Stomach smooth muscle (tissue), 2 donors: ENCODE measurements at regions not wholly inside any gene's neighbourhood (a gene's known extent, or its start where the extent isn't known, plus 50 kb on each side); places are given as distances from the start of the nearest gene placed in this dataset.
"Not testable (repeated sequence)": the region's sequence is repeated elsewhere in the genome, so short reads cannot be mapped to it uniquely, and the experiment has no call there.

Source experiments
- H3K27ac ChIP-seq: one replicate; pipeline ENCODE4 v1.7.0; 2013; ENCODE audit warnings: mild to moderate bottlenecking, low read length, inconsistent platforms
- H3K27me3 ChIP-seq, 2 donors: one replicate each; pipeline ENCODE4 v1.7.0; 2013; ENCODE audit warnings: low read length in 2 of 2; ENCODE audit not compliant: insufficient read depth in 2 of 2, control insufficient read depth in 1 of 2
- H3K36me3 ChIP-seq, 2 donors: one replicate each; pipeline ENCODE4 v1.7.0; 2013; ENCODE audit warnings: low read length in 2 of 2; ENCODE audit not compliant: control insufficient read depth in 2 of 2, insufficient read depth in 2 of 2
- H3K4me1 ChIP-seq: one replicate; pipeline ENCODE4 v1.7.0; 2013; ENCODE audit warnings: low read length; ENCODE audit not compliant: control insufficient read depth, insufficient read depth
- H3K4me3 ChIP-seq, 2 donors: one replicate each; pipeline ENCODE4 v1.7.0; 2013; ENCODE audit warnings: low read length in 2 of 2
- H3K9ac ChIP-seq, 2 donors: one replicate each; pipeline ENCODE4 v1.7.0; 2013; ENCODE audit warnings: low read length in 2 of 2, mild to moderate bottlenecking in 1 of 2
- H3K9me3 ChIP-seq, 2 donors: one replicate each; pipeline ENCODE4 v1.7.0; 2013; ENCODE audit warnings: low read length in 2 of 2; ENCODE audit not compliant: control insufficient read depth in 2 of 2
- donor health status: healthy.
- donor health status: Pancreatic carcinoma.

DNA sequence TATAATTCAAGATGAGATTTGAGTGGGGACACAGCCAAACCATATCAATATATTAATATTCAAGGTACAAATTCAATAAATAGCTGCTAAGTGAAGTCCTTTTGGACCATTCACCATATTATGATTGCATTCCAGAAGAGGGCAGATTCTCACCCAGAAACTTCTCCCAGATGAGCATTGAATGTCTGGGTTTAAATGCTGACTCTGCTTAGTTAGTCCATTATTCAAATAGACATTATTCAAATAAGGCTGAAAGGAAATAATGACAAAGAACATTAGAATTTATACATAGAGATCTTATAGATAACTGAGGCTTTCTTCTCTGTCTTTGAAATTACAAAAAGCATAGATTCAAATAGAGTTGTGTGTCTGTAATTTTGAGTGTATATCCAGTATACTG, 579.4 kb upstream of the SLC8A1 start:
- Histone ChIP-seq H3K27ac (no peak overlapping the region), H3K9me3 (no peaks in the 10 kb centered on the region), H3K9ac (no peak overlapping the region), H3K4me1 (no peaks in the 10 kb centered on the region), H3K4me3 (no peak overlapping the region), H3K27me3 (no peaks in the 10 kb centered on the region), H3K36me3 (no peaks in the 10 kb centered on the region)

DNA sequence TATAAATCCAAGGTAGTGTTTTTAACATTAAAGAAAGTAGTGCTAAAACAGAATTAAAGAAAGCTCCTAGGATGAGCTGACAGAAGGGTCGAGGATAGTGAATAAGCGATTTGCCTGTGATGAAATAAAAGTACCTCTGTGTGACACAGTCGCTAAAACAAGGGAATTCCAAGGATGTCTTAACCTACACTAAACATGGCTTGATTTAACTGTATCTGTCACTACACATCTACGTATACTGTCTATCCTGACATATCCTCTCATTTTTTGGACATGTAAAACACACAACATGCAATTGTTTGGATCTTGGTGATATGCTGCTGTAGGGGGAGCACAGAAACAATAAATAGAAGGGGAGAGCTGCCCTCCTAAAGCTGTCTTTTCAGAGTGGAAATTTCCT, 580.8 kb upstream of the SLC8A1 start:
- Histone ChIP-seq H3K27me3 (no peaks in the 10 kb centered on the region), H3K4me3 (no peak overlapping the region), H3K36me3 (no peaks in the 10 kb centered on the region)

DNA sequence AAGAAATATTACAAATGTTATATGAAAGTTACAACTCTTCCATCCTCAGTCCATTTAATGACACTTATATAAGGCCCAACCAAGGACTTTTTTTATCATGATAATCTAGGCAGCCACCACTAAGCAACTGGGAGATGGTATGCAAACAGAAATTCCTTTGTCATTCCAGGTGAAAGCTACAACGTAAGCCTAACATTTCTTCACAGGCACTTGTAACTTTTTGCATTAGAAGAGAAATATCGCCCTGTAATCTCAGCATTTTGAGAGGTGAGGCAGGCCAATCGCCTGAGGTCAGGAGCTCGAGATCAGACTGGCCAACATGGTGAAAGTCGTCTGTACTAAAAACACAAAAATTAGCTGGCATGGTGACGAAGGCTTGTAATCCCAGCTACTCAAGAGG, 581.2 kb upstream of the SLC8A1 start:
- no peak overlapping the region for H3K9ac ChIP-seq
- H3K4me3 ChIP-seq, result no peak overlapping the region
- H3K9me3 ChIP-seq, result no peaks in the 10 kb centered on the region
- no peak overlapping the region for H3K27ac ChIP-seq
- no peaks in the 10 kb centered on the region for H3K36me3 ChIP-seq
- no peaks in the 10 kb centered on the region for H3K4me1 ChIP-seq
- no peaks in the 10 kb centered on the region for H3K27me3 ChIP-seq

More for the DNA sequence above, 580.8 kb upstream of the SLC8A1 start:
- Histone ChIP-seq H3K4me1 (no peaks in the 10 kb centered on the region), H3K9me3 (no peaks in the 10 kb centered on the region), H3K27ac (no peak overlapping the region), H3K9ac (no peak overlapping the region)

DNA sequence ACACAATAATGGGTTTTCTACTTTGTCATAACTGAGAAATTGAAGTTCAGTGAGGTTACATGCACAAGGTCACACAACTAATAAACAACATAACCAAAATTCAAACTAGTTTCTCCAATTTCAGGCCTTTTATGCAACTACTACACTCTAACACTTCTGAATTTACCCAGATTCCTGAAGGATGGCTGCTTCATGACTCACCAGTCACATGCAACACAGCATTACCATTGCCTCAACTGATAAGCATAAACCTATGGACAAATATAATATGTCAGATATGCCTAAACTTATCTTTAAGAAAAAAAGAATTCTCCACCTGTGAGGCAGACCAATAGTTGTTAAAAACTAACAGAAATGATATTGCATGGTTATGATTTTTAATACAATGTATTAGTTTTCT, 586.5 kb upstream of the SLC8A1 start:
- no peaks in the 10 kb centered on the region for H3K36me3 ChIP-seq
- H3K27me3 ChIP-seq, result no peaks in the 10 kb centered on the region
- no peaks in the 10 kb centered on the region for H3K9me3 ChIP-seq
- no peak overlapping the region for H3K9ac ChIP-seq
- no peaks in the 10 kb centered on the region for H3K4me1 ChIP-seq
- H3K4me3 ChIP-seq, result no peak overlapping the region
- no peak overlapping the region for H3K27ac ChIP-seq

DNA sequence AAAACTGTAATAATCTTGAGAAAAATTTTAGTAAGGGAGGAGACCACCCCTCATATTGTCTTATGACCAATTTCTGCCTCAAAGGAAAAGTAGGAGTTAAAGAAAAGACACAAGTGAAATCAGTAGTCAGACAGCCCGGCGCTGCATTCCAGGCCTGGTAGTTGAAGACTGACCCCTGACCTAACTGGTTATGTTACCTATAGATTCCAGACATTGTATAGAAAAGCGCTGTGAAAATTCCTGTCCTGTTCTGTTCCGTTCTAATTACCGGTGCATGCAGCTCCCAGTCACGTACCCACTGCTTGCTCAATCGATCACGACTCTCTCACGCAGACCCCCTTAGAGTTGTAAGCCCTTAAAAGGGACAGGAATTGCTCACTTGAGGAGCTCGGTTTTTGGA, 587.9 kb upstream of the SLC8A1 start:
- not testable (repeated sequence) for H3K9ac ChIP-seq, H3K4me3 ChIP-seq, H3K27ac ChIP-seq, H3K36me3 ChIP-seq, H3K9me3 ChIP-seq, H3K4me1 ChIP-seq, H3K27me3 ChIP-seq

DNA sequence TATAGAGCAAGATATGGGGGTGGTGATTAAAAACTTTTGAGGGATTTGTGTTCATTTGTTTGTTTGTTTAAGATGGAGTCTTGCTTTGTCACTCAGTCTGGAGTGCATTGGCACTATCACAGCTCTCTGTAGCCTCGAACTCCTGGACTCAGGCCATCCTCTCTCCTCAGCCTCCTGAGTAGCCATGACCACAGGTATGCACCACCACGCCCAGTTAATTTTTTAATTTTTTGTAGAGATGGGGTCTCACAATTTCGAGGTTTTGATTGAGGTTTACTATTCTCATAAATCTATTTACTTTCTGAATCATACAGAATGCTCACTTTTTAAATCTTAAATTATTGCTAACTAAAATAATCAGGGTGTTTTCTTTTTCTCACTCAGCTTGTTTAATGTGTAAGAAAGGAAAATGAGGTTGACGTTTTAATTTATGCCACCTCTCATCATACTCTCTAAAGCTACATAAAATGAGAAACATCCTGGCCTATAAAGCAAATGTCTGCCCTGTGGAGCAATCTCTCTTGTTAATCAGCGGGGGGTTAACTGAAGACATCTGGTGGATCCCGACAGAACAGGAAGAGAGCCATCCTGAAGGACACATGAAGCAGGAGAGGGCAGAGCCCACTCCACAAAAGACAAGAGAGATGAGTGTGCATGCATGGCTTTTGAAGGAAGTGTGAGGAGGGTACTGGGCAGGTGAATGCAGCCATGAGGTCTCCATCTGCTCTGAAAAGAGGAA, 589.1 kb upstream of the SLC8A1 start:
- Histone ChIP-seq H3K4me3 (no peak overlapping the region), H3K27ac (no peak overlapping the region), H3K9ac (no peak overlapping the region), H3K9me3 (no peaks in the 10 kb centered on the region), H3K4me1 (no peaks in the 10 kb centered on the region), H3K36me3 (no peaks in the 10 kb centered on the region), H3K27me3 (no peaks in the 10 kb centered on the region)

DNA sequence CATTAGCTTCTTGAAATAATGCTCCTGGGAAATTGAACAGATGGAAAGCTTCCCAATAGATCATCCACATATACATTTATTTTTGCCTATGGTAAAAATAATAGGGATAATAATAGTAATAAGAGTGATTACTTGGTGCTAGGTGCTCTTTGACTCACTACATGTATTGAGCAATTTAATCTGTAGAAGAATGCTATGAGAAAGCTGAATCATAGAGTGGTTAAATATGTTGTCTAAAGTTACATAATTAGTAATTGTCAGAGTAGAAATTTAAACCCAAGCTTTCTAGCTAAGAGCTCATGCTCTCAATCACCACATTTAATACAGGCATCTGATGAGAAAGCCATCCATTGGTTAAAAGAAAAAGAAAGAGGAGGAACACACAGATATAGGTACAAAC, 590.5 kb upstream of the SLC8A1 start:
- Histone ChIP-seq H3K9ac (no peak overlapping the region), H3K27me3 (no peaks in the 10 kb centered on the region), H3K4me3 (no peak overlapping the region), H3K27ac (no peak overlapping the region), H3K9me3 (no peaks in the 10 kb centered on the region), H3K4me1 (no peaks in the 10 kb centered on the region), H3K36me3 (no peaks in the 10 kb centered on the region)

DNA sequence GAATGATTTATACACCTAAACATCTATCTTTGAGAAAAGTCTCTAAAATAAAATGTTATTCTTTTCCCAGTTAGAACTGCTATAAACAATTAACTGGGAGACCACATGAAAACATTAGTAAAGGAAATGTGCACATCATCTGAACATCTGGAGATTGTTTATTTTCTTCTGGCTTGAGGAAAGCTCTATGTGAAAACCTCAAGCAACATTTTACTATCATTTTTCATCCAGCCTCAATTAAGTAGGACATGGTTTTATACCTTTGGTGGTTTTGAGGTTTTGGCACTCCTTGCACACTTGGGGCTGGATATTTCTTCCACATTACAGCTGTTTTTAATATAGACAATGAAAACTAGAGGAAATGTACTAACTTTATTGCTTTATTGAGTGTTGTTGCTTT, 609.5 kb upstream of the SLC8A1 start:
- H3K27me3 ChIP-seq, result no peaks in the 10 kb centered on the region
- no peak overlapping the region for H3K4me3 ChIP-seq
- no peak overlapping the region for H3K27ac ChIP-seq
- no peaks in the 10 kb centered on the region for H3K4me1 ChIP-seq
- H3K36me3 ChIP-seq, result no peaks in the 10 kb centered on the region
- no peaks in the 10 kb centered on the region for H3K9me3 ChIP-seq
- H3K9ac ChIP-seq, result no peak overlapping the region

DNA sequence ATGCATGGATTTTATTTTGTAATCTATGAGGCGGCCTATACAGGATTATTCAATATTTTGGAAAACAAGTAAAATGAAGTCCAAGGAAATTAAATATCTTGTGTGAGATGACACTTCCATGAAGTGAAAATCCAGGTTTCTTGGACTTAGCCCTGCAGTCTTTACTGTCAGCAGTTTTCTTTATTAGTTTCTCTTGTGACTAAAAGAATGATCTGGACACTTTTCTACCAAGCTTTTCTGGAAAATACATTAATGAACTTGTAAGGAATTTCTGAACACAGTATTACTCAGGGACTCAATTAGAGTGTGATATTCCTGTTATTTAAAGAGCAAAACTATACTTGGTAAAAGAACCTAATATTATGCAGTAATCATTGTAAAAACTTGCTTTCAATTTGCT, 610.4 kb upstream of the SLC8A1 start:
- H3K4me3 ChIP-seq, result no peak overlapping the region
- H3K27ac ChIP-seq, result no peak overlapping the region
- H3K36me3 ChIP-seq, result no peaks in the 10 kb centered on the region
- H3K27me3 ChIP-seq, result no peaks in the 10 kb centered on the region
- no peak overlapping the region for H3K9ac ChIP-seq
- H3K9me3 ChIP-seq, result no peaks in the 10 kb centered on the region
- H3K4me1 ChIP-seq, result no peaks in the 10 kb centered on the region

DNA sequence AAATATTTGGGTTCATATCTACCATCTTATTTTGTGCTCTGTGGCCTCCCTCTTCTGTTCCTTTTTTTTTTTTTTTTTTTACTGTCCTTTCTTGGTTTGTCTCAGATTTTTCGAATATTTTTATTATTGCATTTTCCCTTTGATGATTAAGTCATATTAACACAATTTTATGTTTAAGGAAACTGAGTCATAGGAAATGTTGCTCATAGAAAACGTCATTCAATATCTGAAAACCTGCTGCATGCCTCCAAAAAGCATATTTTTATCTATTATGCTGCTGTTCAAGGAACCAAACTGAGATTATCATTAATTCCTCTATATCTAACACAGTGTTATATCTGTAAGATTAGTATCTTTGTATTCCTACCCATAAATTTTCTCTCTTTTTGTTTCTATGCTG, 614.3 kb upstream of the SLC8A1 start:
- Histone ChIP-seq H3K4me1 (no peaks in the 10 kb centered on the region), H3K27ac (no peak overlapping the region), H3K4me3 (no peak overlapping the region), H3K9me3 (no peaks in the 10 kb centered on the region), H3K9ac (no peak overlapping the region), H3K36me3 (no peaks in the 10 kb centered on the region), H3K27me3 (no peaks in the 10 kb centered on the region)

DNA sequence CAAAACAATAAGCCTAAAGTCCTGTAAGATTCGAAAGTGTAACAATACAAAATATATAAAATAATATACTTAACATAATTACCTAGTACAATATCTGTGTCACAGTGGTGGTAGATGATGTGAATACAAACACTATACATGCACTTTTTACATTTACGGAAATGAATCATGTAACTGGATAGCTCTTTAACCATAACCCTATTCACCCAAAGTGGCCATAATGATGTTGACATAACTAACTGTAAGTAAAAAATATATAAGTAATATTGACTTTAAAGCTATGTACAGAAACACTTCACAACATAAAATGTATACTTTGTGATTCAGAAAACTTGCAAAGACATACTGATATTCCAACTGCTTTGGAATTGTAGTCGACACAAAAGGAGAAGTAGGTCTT, 616.9 kb upstream of the SLC8A1 start:
- Histone ChIP-seq H3K27ac (no peak overlapping the region), H3K27me3 (no peaks in the 10 kb centered on the region), H3K9me3 (no peaks in the 10 kb centered on the region), H3K9ac (no peak overlapping the region), H3K4me3 (no peak overlapping the region), H3K36me3 (no peaks in the 10 kb centered on the region), H3K4me1 (no peaks in the 10 kb centered on the region)
